Sigmoid colon (tissue), 4 donors: ENCODE measurements at regions not wholly inside any gene's neighbourhood (a gene's known extent, or its start where the extent isn't known, plus 50 kb on each side); places are given as distances from the start of the nearest gene placed in this dataset.
"Not testable (repeated sequence)": the region's sequence is repeated elsewhere in the genome, so short reads cannot be mapped to it uniquely, and the experiment has no call there.

Experiments used
- POLR2AphosphoS5 ChIP-seq, 4 donors: sonication (generic); formaldehyde crosslinking; IDR thresholded peaks; one replicate each; pipeline ENCODE4 v1.6.1; 2017; ENCODE audit warnings: antibody characterized with exemption in 4 of 4
- TF ChIP-seq, protein P1 (sequence below), 4 experiments: fragments of 450-650 bp in 3 of 4; fragments of 200-600 bp in 1 of 4; IDR thresholded peaks; one replicate each; pipeline ENCODE4 v1.5.1; 2016 to 2019; ENCODE audit warnings: antibody characterized with exemption in 4 of 4, mild to moderate bottlenecking in 3 of 4, moderate library complexity in 2 of 4

- TF ChIP-seq POLR2AphosphoS5 (IDR thresholded peaks at IDR 0.05), result not testable (repeated sequence)
- TF ChIP-seq, protein P1, sequence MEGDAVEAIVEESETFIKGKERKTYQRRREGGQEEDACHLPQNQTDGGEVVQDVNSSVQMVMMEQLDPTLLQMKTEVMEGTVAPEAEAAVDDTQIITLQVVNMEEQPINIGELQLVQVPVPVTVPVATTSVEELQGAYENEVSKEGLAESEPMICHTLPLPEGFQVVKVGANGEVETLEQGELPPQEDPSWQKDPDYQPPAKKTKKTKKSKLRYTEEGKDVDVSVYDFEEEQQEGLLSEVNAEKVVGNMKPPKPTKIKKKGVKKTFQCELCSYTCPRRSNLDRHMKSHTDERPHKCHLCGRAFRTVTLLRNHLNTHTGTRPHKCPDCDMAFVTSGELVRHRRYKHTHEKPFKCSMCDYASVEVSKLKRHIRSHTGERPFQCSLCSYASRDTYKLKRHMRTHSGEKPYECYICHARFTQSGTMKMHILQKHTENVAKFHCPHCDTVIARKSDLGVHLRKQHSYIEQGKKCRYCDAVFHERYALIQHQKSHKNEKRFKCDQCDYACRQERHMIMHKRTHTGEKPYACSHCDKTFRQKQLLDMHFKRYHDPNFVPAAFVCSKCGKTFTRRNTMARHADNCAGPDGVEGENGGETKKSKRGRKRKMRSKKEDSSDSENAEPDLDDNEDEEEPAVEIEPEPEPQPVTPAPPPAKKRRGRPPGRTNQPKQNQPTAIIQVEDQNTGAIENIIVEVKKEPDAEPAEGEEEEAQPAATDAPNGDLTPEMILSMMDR (IDR thresholded peaks at IDR 0.05), result not testable (repeated sequence)
Observed at GRCh38 chr13:79836121-79836520, 355.2 kb downstream of the NDFIP2 start.
